Body of pancreas (tissue), 4 donors: ENCODE measurements at regions not wholly inside any gene's neighbourhood (a gene's known extent, or its start where the extent isn't known, plus 50 kb on each side); places are given as distances from the start of the nearest gene placed in this dataset.

Source experiments
- ATAC-seq: fragments of 150-250 bp; one replicate; pipeline ENCODE4 v1.9.1; 2016
- DNase-seq, 4 donors: peaks; one replicate each; pipeline ENCODE4 v3.0.0-alpha.2; 2019
- H3K27ac ChIP-seq, 4 donors: fragments of 200-600 bp; sonication (generic); 1 replicate in 3 of 4; 2 replicates in 1 of 4; pipeline versions ENCODE4 v1.5.1 to v1.6.1; 2016 to 2019; ENCODE audit warnings: mild to moderate bottlenecking in 1 of 4, mixed read lengths in 1 of 4, moderate library complexity in 1 of 4
- H3K27me3 ChIP-seq, 2 donors: fragments of 200-600 bp; sonication (generic); one replicate each; pipeline ENCODE4 v1.6.0; 2016; ENCODE audit warnings: mild to moderate bottlenecking in 1 of 2
- H3K36me3 ChIP-seq, 2 donors: fragments of 200-600 bp; sonication (generic); replicated peaks in 1 of 2; 2 replicates each; pipeline ENCODE4 v1.5.1; 2016; ENCODE audit warnings: low read depth in 2 of 2; ENCODE audit not compliant: insufficient read depth in 1 of 2
- H3K4me1 ChIP-seq: fragments of 200-600 bp; sonication (generic); one replicate; pipeline ENCODE4 v1.6.0; 2016
- H3K4me3 ChIP-seq, 2 donors: fragments of 200-600 bp; sonication (generic); 1 replicate in 1 of 2; 2 replicates in 1 of 2; pipeline ENCODE4 v1.5.1; 2016 to 2019
- H3K9me3 ChIP-seq, 3 donors: fragments of 200-600 bp; sonication (generic); 1 replicate in 2 of 3; 2 replicates in 1 of 3; pipeline ENCODE4 v1.5.1; 2016
- CTCF ChIP-seq, 7 experiments: fragments of 450-650 bp in 4 of 7; fragments of 200-600 bp in 3 of 7; sonication (generic) in 3 of 7; IDR thresholded peaks; one replicate each; pipeline ENCODE4 v1.5.1; 2016 to 2019; ENCODE audit warnings: antibody characterized with exemption in 7 of 7
- POLR2A ChIP-seq, 3 donors: fragments of 450-650 bp; IDR thresholded peaks; one replicate each; pipeline ENCODE4 v1.6.1; 2016; ENCODE audit warnings: antibody characterized with exemption in 3 of 3, mild to moderate bottlenecking in 2 of 3
- WGBS, 2 donors: methylation state at CpG; one replicate each; pipeline ENCODE4 v1.1.5; 2017; 5-methylcytosine and 5-hydroxymethylcytosine counted together
- intact Hi-C: fragments of 100-400 bp; cut with DNase I; formaldehyde crosslinking; loops from one replicate; pipeline ENCODE4 v1.15.1; 2023

- Histone ChIP-seq H3K4me1 (peaks cover 23% of the 10 kb centered on the region), H3K36me3 (no peaks in the 10 kb centered on the region), H3K27me3 (no peaks in the 10 kb centered on the region), H3K9me3 (no peaks in the 10 kb centered on the region), H3K4me3 (no peak overlapping the region), H3K27ac (peak overlapping the region; percentile 52 to 80 (median 70))
- TF ChIP-seq CTCF (IDR thresholded peaks at IDR 0.05) = no peak
- peak in 2 of 3 donors; percentile 13 to 24 for TF ChIP-seq POLR2A (IDR thresholded peaks at IDR 0.05)
- intact Hi-C loops = no loop called here
- ATAC-seq (peak; percentile 73), DNase-seq (peak in 2 of 4 donors; percentile 23 to 45)
- 9 to 15% methylated on average over 9 of the region's 9 CpGs for WGBS, 2 donors
These were observed 561.9 kb upstream of the ID2 start for GRCh38 chr2:8119782-8120505.

GRCh38 chr2:8120506-8120860 lies 561.4 kb upstream of the ID2 start:
- H3K27me3 ChIP-seq = no peaks in the 10 kb centered on the region
- intact Hi-C loops = no loop called here
- no peak for DNase-seq
- H3K27ac ChIP-seq = peak overlapping the region; percentile 52 to 80 (median 70)
- H3K9me3 ChIP-seq = no peaks in the 10 kb centered on the region
- H3K4me1 ChIP-seq = peaks cover 23% of the 10 kb centered on the region
- H3K4me3 ChIP-seq = no peak overlapping the region
- TF ChIP-seq CTCF (IDR thresholded peaks at IDR 0.05) (no peak), POLR2A (IDR thresholded peaks at IDR 0.05) (no peak)
- H3K36me3 ChIP-seq = no peaks in the 10 kb centered on the region
- ATAC-seq = no peak
- 57 to 61% methylated on average over 6 of the region's 6 CpGs for WGBS, 2 donors

- TF ChIP-seq CTCF (IDR thresholded peaks at IDR 0.05) (no peak), POLR2A (IDR thresholded peaks at IDR 0.05) (no peak)
- WGBS, 2 donors = 82 to 83% methylated on average over 10 of the region's 10 CpGs
- peak overlapping the region in 3 of 4 donors; percentile 59 to 80 (median 80) for H3K27ac ChIP-seq
- intact Hi-C loops = no loop called here
- no peaks in the 10 kb centered on the region for H3K27me3 ChIP-seq
- DNase-seq = no peak
- no peak overlapping the region for H3K4me3 ChIP-seq
- H3K36me3 ChIP-seq = no peaks in the 10 kb centered on the region
- peaks cover 23% of the 10 kb centered on the region for H3K4me1 ChIP-seq
- ATAC-seq = no peak
- no peaks in the 10 kb centered on the region for H3K9me3 ChIP-seq
These were observed 560.6 kb upstream of the ID2 start for GRCh38 chr2:8121022-8121825.

GRCh38 chr2:8121826-8122513 lies 559.9 kb upstream of the ID2 start:
- H3K4me1 ChIP-seq = peaks cover 23% of the 10 kb centered on the region
- H3K4me3 ChIP-seq = no peak overlapping the region
- H3K36me3 ChIP-seq = no peaks in the 10 kb centered on the region
- intact Hi-C loops = no loop called here
- DNase-seq (no peak), ATAC-seq (no peak)
- no peaks in the 10 kb centered on the region for H3K27me3 ChIP-seq
- TF ChIP-seq CTCF (IDR thresholded peaks at IDR 0.05) (no peak), POLR2A (IDR thresholded peaks at IDR 0.05) (no peak)
- 87 to 88% methylated on average over 5 of the region's 5 CpGs for whole genome bisulfite sequencing, 2 donors
- no peaks in the 10 kb centered on the region for H3K9me3 ChIP-seq
- no peak overlapping the region for H3K27ac ChIP-seq
